EH (cell line): ENCODE measurements at regions not wholly inside any gene's neighbourhood (a gene's known extent, or its start where the extent isn't known, plus 50 kb on each side); places are given as distances from the start of the nearest gene placed in this dataset.
"Not testable (repeated sequence)": the region's sequence is repeated elsewhere in the genome, so short reads cannot be mapped to it uniquely, and the experiment has no call there.

ENCODE experiments used
- DNase-seq: peaks from one replicate; pipeline ENCODE4 v3.0.0-alpha.2; 2015; ENCODE audit warnings: low read depth

GRCh38 chr9:75197561-75197960, 109.2 kb downstream of the OSTF1 start:
- peak; percentile 26 for DNase-seq

- no peak for DNase-seq
Observed at GRCh38 chr9:75198436-75198835, 110.1 kb downstream of the OSTF1 start.

GRCh38 chr9:75200892-75201470, 112.7 kb downstream of the OSTF1 start:
- DNase-seq, result peak; percentile 44

- DNase-seq, result no peak
Observed at GRCh38 chr9:75201480-75202209, 113.3 kb downstream of the OSTF1 start.

GRCh38 chr9:75207997-75208396, 119.7 kb downstream of the OSTF1 start:
- not testable (repeated sequence) for DNase-seq

- DNase-seq, result no peak
Observed at GRCh38 chr9:75210215-75210614, 121.9 kb downstream of the OSTF1 start.

- no peak for DNase-seq
Observed at GRCh38 chr9:75213765-75214164, 125.5 kb downstream of the OSTF1 start.

- no peak for DNase-seq
Observed at GRCh38 chr9:75226403-75227139, 138.3 kb downstream of the OSTF1 start.

GRCh38 chr9:75228893-75229292, 140.6 kb downstream of the OSTF1 start:
- DNase-seq, result no peak

- no peak for DNase-seq
Observed at GRCh38 chr9:75229605-75230332, 141.5 kb downstream of the OSTF1 start.

GRCh38 chr9:75230469-75230868, 142.2 kb downstream of the OSTF1 start:
- DNase-seq, result no peak

GRCh38 chr9:75231167-75231566, 142.9 kb downstream of the OSTF1 start:
- DNase-seq, result no peak

- peak; percentile 3 for DNase-seq
Observed at GRCh38 chr9:75233011-75233410, 144.7 kb downstream of the OSTF1 start.

- no peak for DNase-seq
Observed at GRCh38 chr9:75235632-75236031, 147.3 kb downstream of the OSTF1 start.

- DNase-seq, result peak; percentile 57
Observed at GRCh38 chr9:75238311-75238976, 150.1 kb downstream of the OSTF1 start.

GRCh38 chr9:75239176-75239575, 150.9 kb downstream of the OSTF1 start:
- DNase-seq, result peak; percentile 39

- no peak for DNase-seq
Observed at GRCh38 chr9:75242426-75242825, 154.1 kb downstream of the OSTF1 start.

GRCh38 chr9:75246949-75247348, 158.6 kb downstream of the OSTF1 start:
- no peak for DNase-seq

GRCh38 chr9:75265525-75265972, 177.2 kb downstream of the OSTF1 start:
- peak; percentile 43 for DNase-seq

GRCh38 chr9:75269197-75269596, 180.9 kb downstream of the OSTF1 start:
- DNase-seq, result no peak

GRCh38 chr9:75273055-75273454, 184.7 kb downstream of the OSTF1 start:
- not testable (repeated sequence) for DNase-seq

- no peak for DNase-seq
Observed at GRCh38 chr9:75274781-75275180, 186.5 kb downstream of the OSTF1 start.
